Activated naive CD4-positive, alpha-beta T cell treated with Interleukin-2 at 50 U/mL for 16 hours (primary cell): ENCODE measurements at regions not wholly inside any gene's neighbourhood (a gene's known extent, or its start where the extent isn't known, plus 50 kb on each side); places are given as distances from the start of the nearest gene placed in this dataset.

Experiments used
- DNase-seq: peaks from one replicate; pipeline ENCODE4 v3.0.0-alpha.2; 2020

DNA sequence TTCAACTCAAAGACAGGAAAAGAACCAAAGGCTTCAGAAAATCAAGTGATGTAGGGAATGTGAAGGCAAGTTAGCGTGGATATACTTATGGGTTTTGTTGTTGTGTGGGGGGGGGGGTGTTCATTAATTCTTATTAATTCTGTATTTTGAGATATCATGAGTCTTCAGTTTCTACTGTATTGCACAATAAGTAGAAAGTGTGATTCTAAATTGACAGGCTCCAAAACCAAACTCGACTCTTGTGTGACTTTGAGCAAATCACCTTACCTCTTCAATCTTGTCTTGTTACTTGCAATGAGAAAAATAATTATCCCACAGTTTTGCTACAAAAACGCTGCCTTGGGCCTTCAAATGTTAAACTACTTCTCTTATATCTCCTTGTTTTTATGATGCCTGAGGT, 453.9 kb upstream of the GOT2 start:
- DNase-seq: no peak

DNA sequence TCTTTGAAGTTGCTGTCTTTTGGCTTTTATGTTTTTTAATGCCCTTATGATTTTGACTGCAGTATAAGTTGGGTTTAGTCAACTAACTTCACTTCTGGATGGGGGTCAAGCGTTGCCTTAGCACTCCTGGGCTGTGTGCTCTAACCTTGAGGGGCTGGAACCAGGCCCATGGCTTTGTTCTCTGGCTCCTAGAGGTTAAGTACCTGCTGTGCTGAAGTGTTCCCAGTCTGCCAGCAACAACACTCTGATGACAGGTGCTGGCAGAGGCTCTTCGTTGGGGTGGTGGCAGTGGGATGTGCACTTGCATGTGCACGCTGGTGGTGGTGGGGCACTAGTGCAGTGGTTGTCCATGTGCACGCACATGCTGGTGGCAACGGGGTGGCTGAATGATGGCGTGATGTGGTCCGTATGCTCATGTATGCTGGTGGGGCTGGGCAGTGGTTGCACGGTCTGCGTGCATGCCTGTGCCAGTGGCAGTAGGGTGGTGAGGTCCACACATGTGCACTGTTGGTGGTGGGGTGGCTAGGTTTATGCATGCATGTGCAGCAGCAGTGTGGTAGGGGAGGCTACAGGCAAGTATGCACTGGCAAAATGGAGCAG, 447.8 kb upstream of the GOT2 start:
- no peak for DNase-seq

DNA sequence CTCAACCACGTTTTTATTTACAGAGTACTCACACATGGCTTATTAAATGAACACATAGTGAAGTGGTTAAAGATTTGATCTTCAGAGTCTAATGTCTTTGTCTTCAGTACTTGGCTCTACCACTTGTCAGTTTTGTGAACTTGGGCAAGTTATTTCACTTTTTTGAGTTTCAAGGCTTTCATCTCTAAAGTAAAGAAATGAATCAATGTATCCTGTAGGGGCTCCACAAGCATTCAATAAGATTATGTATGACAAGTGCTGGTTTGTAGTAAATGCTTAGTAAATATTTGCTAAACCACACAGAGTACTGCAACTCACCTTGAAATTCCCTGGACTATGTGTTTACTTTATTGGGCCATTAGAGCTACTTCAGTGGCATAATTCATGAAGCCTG, 446.0 kb upstream of the GOT2 start:
- DNase-seq: no peak

DNA sequence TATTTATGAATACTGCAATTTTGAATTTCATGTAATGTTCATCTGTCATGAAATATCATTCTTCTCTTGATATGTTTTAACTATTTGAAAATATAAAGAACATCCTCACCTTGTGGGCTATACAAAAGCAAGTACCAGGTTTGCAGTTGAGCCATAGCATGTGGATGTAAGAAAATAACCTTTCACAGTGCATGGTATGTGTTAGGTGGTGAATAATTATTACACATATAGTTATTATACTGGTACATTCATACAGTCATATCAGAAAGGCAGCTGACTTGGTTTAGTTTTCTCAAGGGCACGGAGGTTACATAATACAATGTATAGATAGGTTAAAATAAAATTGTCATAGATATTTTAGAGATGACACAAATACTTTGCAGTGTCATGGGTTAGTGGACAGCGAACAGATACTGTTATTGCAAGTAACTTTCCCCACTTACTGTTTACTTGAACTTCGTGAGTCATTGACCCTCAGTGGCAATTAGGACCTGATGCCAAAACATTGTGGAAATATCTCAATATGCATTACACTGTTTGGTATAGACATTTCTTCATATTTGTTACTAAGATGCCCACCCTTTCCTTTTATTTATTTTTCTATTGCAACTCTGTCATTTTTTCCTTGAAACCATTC, 445.4 kb upstream of the GOT2 start:
- DNase-seq: no peak

DNA sequence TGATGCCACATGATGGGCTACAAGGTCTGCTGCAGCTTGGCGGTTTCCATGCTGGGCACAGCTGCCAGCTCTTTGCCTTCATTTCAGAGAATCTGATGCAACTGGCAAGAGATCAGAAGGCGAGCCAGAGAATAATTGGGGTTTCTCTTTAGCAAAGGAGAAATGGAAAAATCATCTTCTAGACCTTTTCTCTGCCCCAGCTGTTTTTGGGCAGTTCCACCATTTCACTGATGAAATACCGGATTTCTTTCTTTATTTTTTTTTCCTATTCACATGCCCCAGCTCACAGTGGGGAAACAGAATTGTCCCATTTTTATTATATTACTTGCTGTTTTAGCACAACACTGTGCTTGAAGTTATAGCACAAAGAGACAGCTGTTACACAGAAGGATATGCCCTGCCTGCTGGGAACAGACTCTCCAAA, 439.3 kb upstream of the GOT2 start:
- no peak for DNase-seq

DNA sequence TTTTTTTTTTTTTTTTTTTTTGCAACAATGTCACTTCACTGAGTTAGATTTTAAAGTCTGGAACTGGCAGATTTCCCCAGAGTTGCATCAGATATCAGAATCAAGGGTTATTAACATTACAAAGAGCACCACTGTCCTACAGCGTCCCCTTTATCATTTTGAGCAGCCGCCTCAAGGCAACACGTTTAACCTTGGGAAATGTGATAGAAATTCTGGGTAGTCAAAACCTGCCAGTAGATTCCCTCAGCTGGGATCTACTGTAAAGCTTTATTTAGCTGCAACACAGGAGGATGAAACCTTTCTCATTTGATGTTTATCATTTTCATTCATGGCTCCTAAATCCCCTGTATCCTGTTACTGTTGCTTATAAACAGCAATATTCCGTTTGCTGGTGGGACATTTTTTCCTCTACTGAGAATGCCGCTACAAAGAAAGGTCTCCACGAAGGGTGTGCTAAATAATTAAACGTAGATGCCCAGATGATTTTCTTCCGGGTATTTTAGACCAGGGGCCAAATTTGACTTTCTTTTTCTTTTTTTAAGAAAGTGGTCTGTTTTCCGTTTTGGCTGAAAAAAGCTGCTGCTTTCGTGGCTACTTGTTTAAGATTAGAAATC, 436.1 kb upstream of the GOT2 start:
- DNase-seq: no peak

DNA sequence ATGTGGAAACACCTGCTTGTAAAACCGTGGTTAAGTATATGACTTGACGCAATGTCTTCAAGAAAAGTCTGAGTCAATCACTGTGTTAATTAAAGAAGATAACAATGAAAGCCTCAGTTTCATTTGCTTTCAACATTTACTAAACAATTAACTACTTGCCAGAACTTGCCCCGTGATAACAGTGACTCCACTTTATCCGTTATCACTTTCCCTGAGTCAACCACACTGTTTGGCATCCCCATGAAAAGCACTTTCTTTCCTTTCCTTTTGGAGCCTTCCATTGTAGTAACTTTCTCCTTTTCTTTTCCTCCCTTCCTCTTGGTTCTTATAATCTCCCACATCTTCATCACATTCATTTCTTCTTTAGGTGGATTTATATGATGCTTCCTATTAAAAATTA, 435.1 kb upstream of the GOT2 start:
- DNase-seq: no peak

DNA sequence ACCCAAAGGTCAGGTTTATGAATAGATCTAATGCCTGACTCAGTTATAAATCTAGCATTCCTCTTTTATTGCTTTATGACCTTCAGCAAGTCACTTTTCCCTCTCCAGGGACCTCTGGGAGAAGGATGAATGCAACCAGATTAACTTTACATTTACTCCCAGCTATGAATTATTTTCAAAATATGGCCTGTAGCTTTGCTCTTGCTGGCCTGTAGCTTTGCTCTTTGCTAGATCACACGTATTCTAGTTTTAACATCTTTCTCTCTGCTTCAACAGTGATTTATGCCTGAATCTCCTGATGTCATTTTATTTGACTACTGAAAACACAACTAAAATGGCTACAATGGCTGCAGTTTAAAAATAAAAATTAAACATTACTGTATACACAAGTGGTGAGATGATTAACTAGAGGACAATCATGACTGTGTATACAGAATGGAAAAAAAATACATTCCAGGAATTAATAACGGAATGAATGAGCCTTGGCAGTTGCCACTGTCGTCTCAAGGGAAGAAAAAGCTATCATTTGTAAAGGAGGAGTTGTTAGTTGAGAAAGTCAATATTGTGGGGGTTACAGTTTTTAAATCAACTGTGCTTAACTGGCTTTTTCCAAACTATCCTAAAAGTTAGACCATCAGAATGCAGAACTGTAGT, 434.5 kb upstream of the GOT2 start:
- no peak for DNase-seq

DNA sequence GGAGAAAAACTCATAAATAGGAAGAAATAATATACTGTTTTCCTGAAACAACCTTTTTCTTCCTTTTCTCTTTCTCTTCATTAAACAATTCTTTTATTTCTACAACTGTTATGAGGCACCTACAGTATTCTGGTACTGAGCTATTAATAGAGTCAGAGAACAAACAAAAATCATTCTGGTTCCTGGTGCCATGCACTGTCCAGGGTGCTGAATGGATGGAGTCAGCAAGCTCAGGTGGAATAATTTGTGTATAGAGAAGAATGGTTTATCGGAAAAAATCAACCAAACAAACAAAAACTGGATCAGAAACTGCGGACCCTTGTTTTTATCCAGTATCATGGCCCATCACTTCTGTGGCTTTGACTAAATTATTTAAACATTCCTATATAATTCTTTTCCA, 430.3 kb upstream of the GOT2 start:
- no peak for DNase-seq

DNA sequence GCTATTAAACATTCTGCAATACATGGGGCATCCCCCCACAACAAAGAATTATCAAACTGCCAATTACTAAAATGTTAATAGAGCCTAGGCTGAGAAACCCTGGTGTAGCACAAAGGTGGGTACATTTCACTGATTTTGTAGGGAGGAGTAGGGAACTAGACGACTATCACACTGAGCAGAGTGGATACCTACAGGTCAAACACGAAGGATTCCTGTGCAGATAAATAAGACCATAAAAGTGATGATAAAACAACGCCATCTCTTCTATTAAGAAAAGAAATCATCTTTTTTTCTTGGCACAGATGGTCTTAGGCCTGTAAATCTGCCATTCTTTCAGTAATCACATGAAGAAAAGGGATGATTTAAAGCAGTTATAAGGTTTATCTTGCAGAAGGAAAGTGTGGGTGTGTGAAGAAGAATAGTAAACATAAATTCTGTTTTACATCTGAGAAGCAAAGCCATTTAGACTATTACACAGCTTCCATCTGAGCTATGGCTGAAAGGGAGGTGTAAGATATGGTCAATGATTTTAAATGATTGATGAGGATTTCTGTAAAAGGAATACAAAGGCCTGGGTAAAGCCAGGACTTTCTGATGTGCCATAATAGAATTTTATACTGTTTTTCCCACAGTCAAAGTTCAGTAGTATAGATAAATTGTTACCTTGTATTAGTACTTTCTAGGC, 429.4 kb upstream of the GOT2 start:
- no peak for DNase-seq

DNA sequence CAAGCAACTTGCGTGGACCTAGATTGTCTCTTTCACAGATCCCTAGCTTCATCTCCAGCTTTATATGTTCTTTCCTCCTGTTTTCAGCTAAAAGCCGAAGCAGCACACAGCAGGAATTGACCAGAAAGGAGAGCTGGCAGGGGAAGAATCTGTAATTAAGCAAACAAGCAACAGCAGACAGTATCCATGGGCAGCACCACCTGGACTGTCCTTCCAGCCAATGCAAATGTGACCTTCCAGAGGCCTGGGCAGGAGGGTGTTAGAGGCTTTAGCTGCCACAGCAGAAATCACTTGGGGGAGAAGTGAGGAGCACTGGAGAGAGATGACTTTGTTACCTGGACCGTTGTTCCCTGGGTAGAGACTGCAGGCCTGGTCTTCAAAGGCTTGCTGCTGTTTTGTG, 427.6 kb upstream of the GOT2 start:
- DNase-seq: no peak

DNA sequence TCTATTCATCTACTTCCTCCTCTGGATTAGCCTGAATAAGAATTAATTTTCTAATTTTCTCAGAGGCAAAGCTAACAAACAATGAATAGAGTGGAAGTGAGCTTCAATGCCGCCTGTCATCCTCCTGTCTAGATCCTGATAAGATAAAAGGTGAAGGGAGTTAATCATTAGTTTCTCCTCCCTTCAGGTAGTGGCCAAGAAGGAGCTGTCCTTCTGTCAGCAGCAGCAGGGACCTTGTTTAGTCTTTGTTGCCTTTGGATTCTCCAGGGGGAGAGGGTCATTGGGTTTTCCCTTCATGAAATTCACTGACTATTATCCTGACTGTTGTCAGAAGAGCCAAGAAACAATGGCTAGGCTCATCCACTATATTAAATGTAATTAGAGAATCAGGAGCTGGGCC, 420.2 kb upstream of the GOT2 start:
- no peak for DNase-seq

DNA sequence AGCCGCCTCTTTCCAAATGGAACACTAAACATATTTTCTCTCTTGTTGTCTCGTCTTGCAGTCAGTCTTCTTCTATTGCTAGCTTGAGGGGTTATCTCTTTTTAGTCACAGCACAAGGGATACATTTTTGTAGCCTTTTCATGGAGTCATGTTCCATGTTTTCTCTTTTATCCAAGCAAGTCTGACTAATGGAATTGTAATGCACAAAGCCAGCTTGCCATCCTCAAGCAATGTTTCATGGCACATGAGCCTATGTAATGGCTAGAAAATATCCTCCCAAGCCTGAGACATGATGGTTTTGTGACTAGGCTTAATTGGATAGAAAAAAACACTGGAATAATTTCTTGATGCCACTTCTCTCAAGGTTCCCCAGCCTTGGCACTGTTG, 414.6 kb upstream of the GOT2 start:
- DNase-seq: no peak

DNA sequence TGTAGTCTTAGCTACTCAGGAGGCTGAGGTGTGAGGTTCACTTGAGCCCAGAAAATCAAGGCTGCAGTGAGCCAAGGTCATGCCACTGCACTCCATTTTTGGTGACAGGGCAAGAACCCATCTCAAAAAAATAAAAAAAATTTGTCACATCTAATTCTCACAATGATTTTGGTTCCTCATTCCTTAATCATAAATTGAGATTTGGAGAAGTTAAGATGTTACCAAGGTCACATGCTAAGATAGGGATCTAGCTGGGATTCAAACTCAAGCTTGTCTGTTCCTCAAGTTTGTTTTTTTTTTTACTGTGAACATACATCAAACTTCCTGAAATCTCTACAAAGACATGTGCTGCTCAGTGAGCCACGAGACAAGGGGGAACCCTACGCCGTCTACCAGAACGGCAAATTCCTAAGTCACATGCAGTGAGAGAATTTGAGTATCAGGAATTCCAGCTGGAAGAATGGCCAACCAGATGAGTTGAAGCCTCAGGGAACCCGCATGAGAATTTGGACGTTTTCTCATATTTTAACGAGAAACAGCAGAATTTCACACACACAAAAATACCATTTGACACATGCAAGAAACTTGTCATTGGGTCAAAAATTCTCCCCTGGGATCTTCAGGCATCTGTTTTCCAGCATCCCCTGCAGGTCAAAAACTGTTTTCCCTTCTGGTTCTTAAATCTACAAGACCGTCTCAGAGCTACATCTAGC, 414.1 kb upstream of the GOT2 start:
- DNase-seq: no peak

DNA sequence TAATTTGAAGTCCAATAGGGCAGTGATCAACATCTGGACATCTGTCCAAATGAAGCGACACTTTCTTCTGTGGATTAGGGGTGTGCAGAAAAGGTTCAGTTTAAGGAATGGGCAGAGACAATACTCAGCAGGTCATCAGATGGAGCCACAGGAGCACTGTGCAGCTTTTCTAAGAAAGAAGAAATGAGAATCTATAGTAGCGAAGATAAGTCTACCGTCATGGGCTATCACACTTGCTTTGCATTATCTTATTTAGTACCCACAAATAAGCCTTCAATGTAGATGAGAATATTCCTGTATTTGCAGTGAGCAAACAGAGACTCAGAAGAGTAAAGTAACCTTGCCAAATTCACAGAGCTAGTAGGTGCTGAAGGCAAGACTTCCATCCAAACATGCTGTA, 412.0 kb upstream of the GOT2 start:
- no peak for DNase-seq

DNA sequence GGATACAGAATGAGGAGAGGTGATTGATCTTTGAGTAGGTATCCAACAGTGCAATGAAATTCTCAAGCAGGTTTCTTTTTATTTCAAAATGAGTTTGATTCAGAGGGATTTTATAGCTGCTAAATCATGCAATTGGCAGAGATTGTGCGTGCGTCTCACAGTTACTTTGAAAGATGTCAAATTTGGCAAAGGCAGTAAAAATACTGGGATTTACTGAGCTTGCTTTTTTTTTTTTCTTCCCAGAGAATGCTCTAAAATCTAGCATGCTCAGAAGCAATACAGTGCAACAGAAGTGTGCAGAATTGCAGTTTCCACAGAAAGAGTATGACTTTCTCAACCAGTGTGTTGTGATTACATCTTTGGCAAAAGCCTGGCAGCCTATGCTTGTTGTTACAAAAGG, 410.7 kb upstream of the GOT2 start:
- no peak for DNase-seq

DNA sequence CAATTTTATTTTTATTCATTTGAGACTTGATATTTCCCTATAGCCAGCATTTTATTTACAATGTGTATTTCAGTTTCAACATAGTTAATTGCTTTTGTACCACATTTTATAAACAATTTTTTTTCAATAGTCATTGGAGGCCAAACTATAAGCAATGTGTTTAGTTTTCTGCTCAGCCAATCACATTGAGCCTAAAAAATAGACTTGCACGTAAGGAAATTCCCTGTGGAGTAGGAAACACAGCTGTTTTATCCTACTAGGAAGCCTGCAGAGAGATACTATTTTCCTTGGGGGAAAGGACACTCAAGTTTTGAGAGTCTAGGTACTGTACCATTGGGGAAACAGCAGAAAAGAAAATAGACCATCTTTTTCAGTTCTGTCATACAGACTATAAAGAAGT, 410.2 kb upstream of the GOT2 start:
- DNase-seq: no peak

DNA sequence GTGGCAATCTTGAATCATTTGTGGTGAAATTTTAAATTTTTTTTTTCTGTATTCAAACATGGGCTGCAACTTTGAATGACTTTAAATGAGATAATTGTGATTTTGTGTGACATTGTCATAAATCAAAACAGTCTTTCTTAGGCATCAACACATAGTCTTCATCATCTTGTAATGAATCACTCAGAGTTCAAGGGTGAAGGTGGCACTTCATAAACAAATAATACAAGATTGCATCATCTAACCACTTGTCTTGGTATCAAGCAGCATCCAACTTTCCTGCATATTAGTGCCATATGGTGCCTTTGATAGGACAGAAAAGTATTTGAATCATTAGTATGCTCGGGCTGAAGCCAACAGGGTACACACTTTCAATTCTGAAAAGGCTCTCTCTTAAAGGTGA, 392.4 kb upstream of the GOT2 start:
- no peak for DNase-seq

DNA sequence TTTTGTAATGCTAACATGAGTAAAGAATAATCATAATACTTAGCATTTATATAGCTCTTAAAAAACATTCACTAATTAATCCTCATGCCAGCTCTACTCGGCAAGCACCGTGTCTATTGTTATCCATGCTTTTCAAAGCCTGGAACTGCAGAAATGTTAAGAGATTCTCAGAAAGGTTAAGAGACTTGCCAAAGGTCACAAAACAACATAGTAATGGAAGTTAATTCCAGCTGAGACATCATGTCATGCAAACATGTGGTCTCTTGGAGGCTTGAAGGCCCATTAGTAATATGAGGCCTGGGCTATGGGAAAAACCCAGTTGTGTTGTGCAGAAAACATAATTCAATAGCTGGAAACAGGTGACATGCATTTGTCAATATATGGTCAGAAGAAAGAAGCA, 389.9 kb upstream of the GOT2 start:
- no peak for DNase-seq

DNA sequence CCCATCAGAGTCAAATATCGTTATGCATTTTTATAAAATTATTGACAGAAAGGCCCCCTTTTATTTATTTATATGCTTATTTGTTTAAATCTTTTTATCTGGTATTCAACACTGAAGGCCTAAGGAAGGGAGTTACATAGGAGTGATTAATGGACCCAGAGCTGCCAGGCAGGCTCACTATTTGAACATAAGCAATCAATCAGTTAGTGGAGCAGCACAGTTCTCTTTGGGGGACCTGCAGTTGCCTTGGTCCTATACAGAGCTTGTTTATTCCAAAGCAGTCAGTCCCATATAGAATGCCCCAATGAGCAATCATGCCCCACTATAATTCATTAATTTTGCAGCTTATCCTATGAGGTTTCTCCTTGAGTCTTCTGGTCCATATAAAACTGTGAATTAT, 389.4 kb upstream of the GOT2 start:
- no peak for DNase-seq

DNA sequence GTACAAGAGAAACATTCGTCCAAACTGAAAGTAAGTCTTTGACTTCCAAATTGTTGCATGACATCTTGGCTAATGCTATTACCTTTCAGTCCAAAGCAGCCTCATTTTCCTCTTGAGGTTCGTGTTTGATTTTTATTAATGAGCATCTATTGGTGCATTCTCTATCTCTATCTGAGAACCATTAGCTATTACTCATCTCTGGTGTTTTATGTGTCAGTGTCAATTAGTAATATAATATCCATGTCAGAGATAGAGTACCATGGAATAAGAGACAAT, 388.1 kb upstream of the GOT2 start:
- DNase-seq: no peak

DNA sequence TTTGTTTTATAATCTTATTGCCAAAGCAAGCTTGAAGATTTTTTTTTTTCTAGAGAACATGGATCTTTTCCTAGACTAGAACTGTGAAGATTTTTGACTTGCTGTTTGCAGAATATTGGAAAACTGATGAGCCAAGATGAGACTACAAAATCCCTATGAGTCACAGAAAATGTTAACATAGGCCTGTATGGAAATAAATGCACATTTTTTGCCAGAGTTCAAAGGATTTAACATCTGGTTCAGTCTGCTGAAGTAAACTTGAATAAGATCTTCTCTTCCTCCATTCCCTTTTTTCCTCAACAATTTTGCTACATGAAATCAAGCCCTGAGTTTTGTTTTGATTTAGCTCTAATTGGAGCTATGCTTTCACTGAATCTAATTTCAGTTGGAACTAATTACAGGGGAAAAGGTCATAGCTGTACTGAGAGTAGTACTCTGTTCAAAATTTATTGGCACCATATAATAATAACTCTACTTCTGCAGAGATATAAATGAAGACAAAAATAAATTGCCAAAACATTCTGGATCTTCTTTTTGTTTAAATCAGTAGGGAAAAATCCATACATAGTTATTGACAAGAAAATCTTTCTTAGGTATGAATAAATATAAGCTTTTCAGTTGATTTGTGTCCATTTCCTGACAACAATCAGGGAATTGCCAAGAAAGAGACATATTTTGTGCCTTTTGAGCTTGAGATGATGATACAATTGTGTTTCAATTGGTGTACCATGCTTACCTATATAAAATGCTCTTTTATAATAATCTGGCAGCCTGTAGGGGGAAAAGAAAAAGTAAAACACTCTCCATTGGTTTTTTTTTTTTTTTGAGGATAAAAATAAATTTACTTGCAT, 387.5 kb upstream of the GOT2 start:
- no peak for DNase-seq

DNA sequence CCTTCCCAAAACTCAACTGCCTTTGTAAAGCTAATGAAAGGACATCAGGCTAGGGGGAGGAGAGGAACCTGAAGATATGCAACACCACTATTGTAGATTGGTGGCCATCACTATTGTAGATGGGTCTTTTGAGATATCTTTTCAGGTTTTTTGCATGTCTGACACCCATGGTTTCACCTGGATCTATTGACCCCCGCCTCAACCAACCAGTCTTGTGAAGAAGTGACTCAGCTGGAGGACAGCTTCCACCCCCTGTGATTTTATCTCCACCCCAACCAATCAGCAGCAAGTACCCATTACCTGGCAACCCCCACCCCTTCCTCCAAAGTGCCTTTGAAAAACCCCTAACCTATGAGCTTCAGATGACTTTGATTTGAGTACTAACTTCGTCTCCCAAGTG, 382.6 kb upstream of the GOT2 start:
- no peak for DNase-seq
